IMR-90 (cell line): ENCODE measurements at regions not wholly inside any gene's neighbourhood (a gene's known extent, or its start where the extent isn't known, plus 50 kb on each side); places are given as distances from the start of the nearest gene placed in this dataset.

ENCODE experiments used
- CHD1 ChIP-seq: IDR thresholded peaks from 2 replicates; pipeline ENCODE4 v1.6.1; 2012; ENCODE audit warnings: low read depth, low read length, improper control_type of control experiment
- FOS ChIP-seq: fragments of 150-350 bp; IDR thresholded peaks from 2 replicates; pipeline ENCODE4 v1.6.1; 2016; ENCODE audit warnings: low read depth, low read length
- MAFK ChIP-seq: IDR thresholded peaks from 2 replicates; pipeline ENCODE4 v1.6.1; 2012; ENCODE audit warnings: low read depth, low read length, improper control_type of control experiment
- MAZ ChIP-seq: IDR thresholded peaks from 2 replicates; pipeline ENCODE4 v1.6.1; 2012; ENCODE audit warnings: low read depth, mild to moderate bottlenecking, low read length, improper control_type of control experiment, moderate library complexity, borderline replicate concordance
- MXI1 ChIP-seq: IDR thresholded peaks from 2 replicates; pipeline ENCODE4 v1.6.1; 2012; ENCODE audit warnings: low read depth, mild to moderate bottlenecking, low read length, moderate library complexity, borderline replicate concordance
- NFE2L2 ChIP-seq: fragments of 150-350 bp; IDR thresholded peaks from 2 replicates; pipeline ENCODE4 v1.6.1; 2016; ENCODE audit warnings: low read depth, mild to moderate bottlenecking, low read length
- POLR2A ChIP-seq: IDR thresholded peaks from 2 replicates; pipeline ENCODE4 v1.6.1; 2012; ENCODE audit warnings: mild to moderate bottlenecking, low read depth, low read length
- RAD21 ChIP-seq: IDR thresholded peaks from 2 replicates; pipeline ENCODE4 v1.6.1; 2012; ENCODE audit warnings: low read length, improper control_type of control experiment
- RFX5 ChIP-seq: IDR thresholded peaks from 2 replicates; pipeline ENCODE4 v1.8.0; 2012; ENCODE audit warnings: low read depth, mild to moderate bottlenecking, low read length, moderate library complexity
- SMC3 ChIP-seq: fragments of 150-350 bp; IDR thresholded peaks from 2 replicates; pipeline ENCODE4 v1.6.1; 2016; ENCODE audit warnings: low read depth, mild to moderate bottlenecking, antibody characterized with exemption, low read length, moderate library complexity
- TF ChIP-seq, protein P1 (sequence below): conservative IDR thresholded peaks from 2 replicates; pipeline ENCODE4 v1.5.1; 2012; ENCODE audit warnings: mild to moderate bottlenecking, low read depth, low read length, improper control_type of control experiment
- TF ChIP-seq, protein P2 (sequence below): fragments of 150-350 bp; IDR thresholded peaks from 2 replicates; pipeline ENCODE4 v1.6.1; 2017; ENCODE audit warnings: mild to moderate bottlenecking, antibody characterized with exemption, low read length, low read depth
- TF ChIP-seq, protein P3 (sequence below): fragments of 150-350 bp; IDR thresholded peaks from 2 replicates; pipeline ENCODE4 v1.6.1; 2016; ENCODE audit warnings: low read depth, mild to moderate bottlenecking, low read length, moderate library complexity, borderline replicate concordance

DNA sequence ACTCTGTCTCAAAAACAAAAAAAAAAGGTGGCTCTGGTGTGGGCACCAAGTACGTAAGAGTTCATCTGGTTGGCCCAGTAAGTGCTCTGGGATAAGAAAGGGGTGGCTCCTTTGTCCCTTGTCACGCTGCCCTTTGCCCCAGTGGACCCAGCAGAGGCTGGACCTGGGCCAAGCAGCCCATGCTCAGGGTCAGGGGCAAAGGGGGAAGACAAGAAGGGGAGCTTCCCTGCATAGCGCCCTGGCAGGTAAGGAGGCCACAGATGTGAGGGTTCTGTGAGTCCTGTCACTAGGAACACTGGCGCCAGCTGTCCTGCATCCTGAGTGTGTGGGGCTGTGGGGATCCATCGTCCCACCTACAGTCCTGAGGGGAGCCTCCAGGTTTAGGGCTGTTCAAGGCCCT, 65.3 kb downstream of the GADD45G start:
- TF ChIP-seq, protein P1, sequence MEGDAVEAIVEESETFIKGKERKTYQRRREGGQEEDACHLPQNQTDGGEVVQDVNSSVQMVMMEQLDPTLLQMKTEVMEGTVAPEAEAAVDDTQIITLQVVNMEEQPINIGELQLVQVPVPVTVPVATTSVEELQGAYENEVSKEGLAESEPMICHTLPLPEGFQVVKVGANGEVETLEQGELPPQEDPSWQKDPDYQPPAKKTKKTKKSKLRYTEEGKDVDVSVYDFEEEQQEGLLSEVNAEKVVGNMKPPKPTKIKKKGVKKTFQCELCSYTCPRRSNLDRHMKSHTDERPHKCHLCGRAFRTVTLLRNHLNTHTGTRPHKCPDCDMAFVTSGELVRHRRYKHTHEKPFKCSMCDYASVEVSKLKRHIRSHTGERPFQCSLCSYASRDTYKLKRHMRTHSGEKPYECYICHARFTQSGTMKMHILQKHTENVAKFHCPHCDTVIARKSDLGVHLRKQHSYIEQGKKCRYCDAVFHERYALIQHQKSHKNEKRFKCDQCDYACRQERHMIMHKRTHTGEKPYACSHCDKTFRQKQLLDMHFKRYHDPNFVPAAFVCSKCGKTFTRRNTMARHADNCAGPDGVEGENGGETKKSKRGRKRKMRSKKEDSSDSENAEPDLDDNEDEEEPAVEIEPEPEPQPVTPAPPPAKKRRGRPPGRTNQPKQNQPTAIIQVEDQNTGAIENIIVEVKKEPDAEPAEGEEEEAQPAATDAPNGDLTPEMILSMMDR = no peak
- no peak for TF ChIP-seq SMC3
- TF ChIP-seq NFE2L2 = no peak
- TF ChIP-seq RAD21 = no peak
- no peak for TF ChIP-seq POLR2A
- TF ChIP-seq, protein P2, sequence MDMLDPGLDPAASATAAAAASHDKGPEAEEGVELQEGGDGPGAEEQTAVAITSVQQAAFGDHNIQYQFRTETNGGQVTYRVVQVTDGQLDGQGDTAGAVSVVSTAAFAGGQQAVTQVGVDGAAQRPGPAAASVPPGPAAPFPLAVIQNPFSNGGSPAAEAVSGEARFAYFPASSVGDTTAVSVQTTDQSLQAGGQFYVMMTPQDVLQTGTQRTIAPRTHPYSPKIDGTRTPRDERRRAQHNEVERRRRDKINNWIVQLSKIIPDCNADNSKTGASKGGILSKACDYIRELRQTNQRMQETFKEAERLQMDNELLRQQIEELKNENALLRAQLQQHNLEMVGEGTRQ = no peak
- TF ChIP-seq MAZ = no peak
- TF ChIP-seq FOS = no peak
- TF ChIP-seq MAFK = no peak
- no peak for TF ChIP-seq RFX5
- TF ChIP-seq, protein P3, sequence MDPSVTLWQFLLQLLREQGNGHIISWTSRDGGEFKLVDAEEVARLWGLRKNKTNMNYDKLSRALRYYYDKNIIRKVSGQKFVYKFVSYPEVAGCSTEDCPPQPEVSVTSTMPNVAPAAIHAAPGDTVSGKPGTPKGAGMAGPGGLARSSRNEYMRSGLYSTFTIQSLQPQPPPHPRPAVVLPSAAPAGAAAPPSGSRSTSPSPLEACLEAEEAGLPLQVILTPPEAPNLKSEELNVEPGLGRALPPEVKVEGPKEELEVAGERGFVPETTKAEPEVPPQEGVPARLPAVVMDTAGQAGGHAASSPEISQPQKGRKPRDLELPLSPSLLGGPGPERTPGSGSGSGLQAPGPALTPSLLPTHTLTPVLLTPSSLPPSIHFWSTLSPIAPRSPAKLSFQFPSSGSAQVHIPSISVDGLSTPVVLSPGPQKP = no peak
- TF ChIP-seq MXI1 = no peak
- no peak for TF ChIP-seq CHD1
